Mammary epithelial cell (primary cell): ENCODE measurements at regions not wholly inside any gene's neighbourhood (a gene's known extent, or its start where the extent isn't known, plus 50 kb on each side); places are given as distances from the start of the nearest gene placed in this dataset.

Source experiments
- CTCF ChIP-seq, 2 donors: IDR thresholded peaks in 1 of 2; conservative IDR thresholded peaks in 1 of 2; 2 replicates each; pipeline ENCODE4 v1.5.1; 2011 to 2012; ENCODE audit warnings: inconsistent platforms in 2 of 2, low read length in 2 of 2, mild to moderate bottlenecking in 2 of 2, control low read depth in 1 of 2, low read depth in 1 of 2; ENCODE audit not compliant: insufficient read depth in 1 of 2; ENCODE audit errors: extremely low read depth in 1 of 2
- EZH2 ChIP-seq: IDR thresholded peaks from 2 replicates; pipeline ENCODE4 v1.6.1; 2012; ENCODE audit warnings: low read length, inconsistent platforms, borderline replicate concordance

DNA sequence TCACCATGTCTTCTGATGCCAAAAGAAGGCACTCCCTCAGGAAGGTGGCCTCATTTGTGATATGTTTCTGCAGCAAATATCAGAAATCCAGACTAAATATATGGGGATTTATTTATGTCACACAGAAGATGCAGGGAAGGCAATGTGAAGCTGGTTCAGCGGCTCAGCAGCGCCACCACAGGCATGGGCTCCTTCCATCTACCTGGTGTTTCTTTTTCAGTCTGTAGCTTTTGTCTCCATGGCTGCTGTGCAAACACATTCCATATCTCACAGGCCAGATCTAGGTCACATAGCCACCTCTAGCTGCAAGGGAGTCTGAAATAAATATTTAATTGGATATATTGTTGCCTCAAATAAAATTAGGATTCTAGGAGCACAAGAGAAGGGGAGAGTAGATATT lies 502.1 kb upstream of the IL12A start:
- TF ChIP-seq CTCF (conservative IDR thresholded peaks at IDR 0.05 in 1 of 2, IDR thresholded peaks at IDR 0.05 in 1 of 2; ENCODE audit: extremely low read depth in 1 of 2, insufficient read depth in 1 of 2, low read depth in 1 of 2, low read length in 2 of 2) (peak in 1 of 2 donors; percentile 34), EZH2 (no peak)
